NCI-H524 (cell line): ENCODE measurements at regions not wholly inside any gene's neighbourhood (a gene's known extent, or its start where the extent isn't known, plus 50 kb on each side); places are given as distances from the start of the nearest gene placed in this dataset.
"Not testable (repeated sequence)": the region's sequence is repeated elsewhere in the genome, so short reads cannot be mapped to it uniquely, and the experiment has no call there.

Experiments used
- DNase-seq, 2 experiments: peaks; one replicate each; lab custom pipeline; 2025; lab: John Stamatoyannopoulos, UW

GRCh38 chr3:166446986-166447385, 609.8 kb upstream of the BCHE start:
- no peak for DNase-seq

- DNase-seq, result no peak
Observed at GRCh38 chr3:166446291-166446690, 609.1 kb upstream of the BCHE start.

- DNase-seq, result no peak
Observed at GRCh38 chr3:166445865-166446264, 608.6 kb upstream of the BCHE start.

- no peak for DNase-seq
Observed at GRCh38 chr3:166444756-166445155, 607.5 kb upstream of the BCHE start.

- no peak for DNase-seq
Observed at GRCh38 chr3:166444336-166444735, 607.1 kb upstream of the BCHE start.

- no peak for DNase-seq
Observed at GRCh38 chr3:166435469-166436057, 598.3 kb upstream of the BCHE start.

- no peak for DNase-seq
Observed at GRCh38 chr3:166433060-166433459, 595.8 kb upstream of the BCHE start.

- no peak for DNase-seq
Observed at GRCh38 chr3:166425900-166426611, 588.8 kb upstream of the BCHE start.

GRCh38 chr3:166425021-166425420, 587.8 kb upstream of the BCHE start:
- DNase-seq, result no peak

- not testable (repeated sequence) for DNase-seq
Observed at GRCh38 chr3:166423824-166424513, 586.7 kb upstream of the BCHE start.

- no peak for DNase-seq
Observed at GRCh38 chr3:166422556-166422955, 585.3 kb upstream of the BCHE start.

- no peak for DNase-seq
Observed at GRCh38 chr3:166420071-166420470, 582.8 kb upstream of the BCHE start.

GRCh38 chr3:166405896-166406295, 568.7 kb upstream of the BCHE start:
- no peak for DNase-seq

- DNase-seq, result no peak
Observed at GRCh38 chr3:166405465-166405864, 568.2 kb upstream of the BCHE start.

GRCh38 chr3:166390303-166390702, 553.1 kb upstream of the BCHE start:
- no peak for DNase-seq

GRCh38 chr3:166388321-166388720, 551.1 kb upstream of the BCHE start:
- no peak for DNase-seq

GRCh38 chr3:166372571-166373106, 535.4 kb upstream of the BCHE start:
- DNase-seq, result no peak

GRCh38 chr3:166367947-166368533, 530.8 kb upstream of the BCHE start:
- DNase-seq, result no peak

- no peak for DNase-seq
Observed at GRCh38 chr3:166362698-166363097, 525.5 kb upstream of the BCHE start.

GRCh38 chr3:166360720-166361119, 523.5 kb upstream of the BCHE start:
- no peak for DNase-seq

GRCh38 chr3:166351461-166351860, 514.2 kb upstream of the BCHE start:
- DNase-seq, result no peak

- no peak for DNase-seq
Observed at GRCh38 chr3:166340604-166341266, 503.5 kb upstream of the BCHE start.
